Upper lobe of left lung (tissue), 4 donors: ENCODE measurements at regions not wholly inside any gene's neighbourhood (a gene's known extent, or its start where the extent isn't known, plus 50 kb on each side); places are given as distances from the start of the nearest gene placed in this dataset.
"Not testable (repeated sequence)": the region's sequence is repeated elsewhere in the genome, so short reads cannot be mapped to it uniquely, and the experiment has no call there.

Experiments used
- EP300 ChIP-seq, 4 donors: sonication (generic); formaldehyde crosslinking; IDR thresholded peaks; one replicate each; pipeline ENCODE4 v1.5.1; 2017; ENCODE audit warnings: antibody characterized with exemption in 4 of 4, control low read depth in 2 of 4
- POLR2A ChIP-seq, 4 donors: fragments of 450-650 bp; IDR thresholded peaks; one replicate each; pipeline ENCODE4 v1.5.1; 2016 to 2017; ENCODE audit warnings: antibody characterized with exemption in 4 of 4, mild to moderate bottlenecking in 2 of 4
- POLR2AphosphoS5 ChIP-seq, 2 donors: sonication (generic); formaldehyde crosslinking; IDR thresholded peaks; one replicate each; pipeline ENCODE4 v1.5.1; 2017; ENCODE audit warnings: antibody characterized with exemption in 2 of 2
- TF ChIP-seq, protein P1 (sequence below), 6 experiments: fragments of 450-650 bp in 4 of 6; fragments of 200-600 bp in 2 of 6; sonication (generic) in 2 of 6; IDR thresholded peaks; one replicate each; pipeline ENCODE4 v1.5.1; 2016 to 2019; ENCODE audit warnings: antibody characterized with exemption in 6 of 6

DNA sequence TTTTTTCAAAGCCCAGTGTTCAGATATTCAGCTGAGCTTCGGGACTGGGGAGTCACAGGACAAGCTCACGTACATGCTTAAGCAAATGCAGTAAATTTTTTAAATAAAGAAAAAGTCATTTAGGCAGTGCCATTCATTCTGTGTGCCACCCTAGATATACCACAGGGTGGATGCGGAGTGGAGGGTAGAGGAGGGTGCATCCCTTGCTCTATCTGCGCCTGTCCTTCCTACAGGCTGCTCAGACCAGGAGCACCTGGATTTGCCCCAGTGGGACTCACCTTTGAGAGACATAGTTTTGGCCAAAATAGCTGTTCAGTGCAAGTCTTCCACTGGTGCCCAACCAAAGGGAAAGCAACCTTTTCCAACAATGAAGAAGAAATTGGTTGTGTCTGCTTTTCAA lies 202.4 kb downstream of the ANKRD36 start:
- TF ChIP-seq, protein P1, sequence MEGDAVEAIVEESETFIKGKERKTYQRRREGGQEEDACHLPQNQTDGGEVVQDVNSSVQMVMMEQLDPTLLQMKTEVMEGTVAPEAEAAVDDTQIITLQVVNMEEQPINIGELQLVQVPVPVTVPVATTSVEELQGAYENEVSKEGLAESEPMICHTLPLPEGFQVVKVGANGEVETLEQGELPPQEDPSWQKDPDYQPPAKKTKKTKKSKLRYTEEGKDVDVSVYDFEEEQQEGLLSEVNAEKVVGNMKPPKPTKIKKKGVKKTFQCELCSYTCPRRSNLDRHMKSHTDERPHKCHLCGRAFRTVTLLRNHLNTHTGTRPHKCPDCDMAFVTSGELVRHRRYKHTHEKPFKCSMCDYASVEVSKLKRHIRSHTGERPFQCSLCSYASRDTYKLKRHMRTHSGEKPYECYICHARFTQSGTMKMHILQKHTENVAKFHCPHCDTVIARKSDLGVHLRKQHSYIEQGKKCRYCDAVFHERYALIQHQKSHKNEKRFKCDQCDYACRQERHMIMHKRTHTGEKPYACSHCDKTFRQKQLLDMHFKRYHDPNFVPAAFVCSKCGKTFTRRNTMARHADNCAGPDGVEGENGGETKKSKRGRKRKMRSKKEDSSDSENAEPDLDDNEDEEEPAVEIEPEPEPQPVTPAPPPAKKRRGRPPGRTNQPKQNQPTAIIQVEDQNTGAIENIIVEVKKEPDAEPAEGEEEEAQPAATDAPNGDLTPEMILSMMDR (IDR thresholded peaks at IDR 0.05): not testable (repeated sequence)
- not testable (repeated sequence) for TF ChIP-seq POLR2AphosphoS5, EP300, POLR2A (IDR thresholded peaks at IDR 0.05)
